ENCODE measurements at regions not wholly inside any gene's neighbourhood (a gene's known extent, or its start where the extent isn't known, plus 50 kb on each side); places are given as distances from the start of the nearest gene placed in this dataset.

- DNase-seq: no peak
Observed at GRCh38 chr2:190785334-190785733, 95.3 kb upstream of the GLS start.

DNA sequence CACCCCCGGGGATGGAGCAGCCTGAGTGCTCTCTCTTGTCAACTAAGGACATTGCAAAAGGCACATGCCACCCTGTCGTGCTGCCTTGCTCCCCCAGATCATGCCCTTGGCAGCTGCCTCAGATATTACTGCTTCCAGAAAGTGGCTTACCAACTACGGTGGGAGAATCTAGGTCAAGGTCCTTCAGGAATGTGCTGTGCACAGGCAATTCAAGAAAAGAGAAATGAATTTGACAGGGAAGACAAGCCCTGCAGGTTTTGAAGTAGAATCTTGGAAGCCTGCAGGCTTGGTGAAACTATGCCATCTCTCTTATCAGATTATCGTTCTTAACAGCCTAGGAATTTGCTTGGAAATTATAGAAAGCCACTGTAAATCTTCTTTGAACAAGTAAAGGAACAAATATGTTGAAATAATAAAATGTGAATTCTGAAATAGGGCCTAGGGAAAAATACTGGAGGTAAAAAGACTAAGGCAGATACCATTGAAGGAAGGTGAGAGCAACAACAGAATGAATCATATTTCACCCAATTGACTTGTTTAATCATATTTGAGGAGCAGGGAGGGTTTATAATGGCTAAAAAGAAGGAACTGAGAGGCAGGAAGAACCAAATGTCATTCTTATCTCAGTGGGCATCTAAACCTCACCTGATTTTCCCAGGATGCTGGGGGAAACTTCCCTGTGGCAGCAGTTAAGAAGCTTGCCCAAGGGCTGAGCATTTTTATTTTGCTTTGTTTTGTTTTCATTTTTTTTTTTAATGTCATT lies 94.0 kb upstream of the GLS start:
- no peak for DNase-seq

DNA sequence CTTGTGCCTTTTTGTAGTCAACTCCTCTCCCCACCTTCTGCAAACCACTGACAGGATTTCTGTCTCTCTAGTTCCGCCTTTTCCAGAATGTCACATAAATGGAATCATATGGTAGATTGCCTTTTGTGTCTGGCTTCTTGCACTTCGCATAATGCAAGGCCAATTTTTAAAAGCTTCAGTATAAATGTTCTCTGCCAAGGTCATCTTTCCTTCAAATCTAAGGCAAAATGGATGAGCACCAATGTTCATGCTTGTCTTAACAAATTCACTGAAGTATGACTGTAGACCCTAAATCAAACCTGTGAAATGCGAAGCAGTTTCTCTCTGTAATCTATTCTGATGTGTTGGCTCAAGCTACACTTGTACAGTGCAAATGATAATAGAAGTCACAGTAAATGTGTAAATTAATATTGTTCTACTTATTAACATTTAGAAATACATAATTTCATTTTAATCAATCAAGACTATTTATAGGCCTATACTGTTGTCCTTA lies 92.8 kb upstream of the GLS start:
- DNase-seq: no peak

- DNase-seq: no peak
Observed at GRCh38 chr2:190789074-190790004, 91.3 kb upstream of the GLS start.

DNA sequence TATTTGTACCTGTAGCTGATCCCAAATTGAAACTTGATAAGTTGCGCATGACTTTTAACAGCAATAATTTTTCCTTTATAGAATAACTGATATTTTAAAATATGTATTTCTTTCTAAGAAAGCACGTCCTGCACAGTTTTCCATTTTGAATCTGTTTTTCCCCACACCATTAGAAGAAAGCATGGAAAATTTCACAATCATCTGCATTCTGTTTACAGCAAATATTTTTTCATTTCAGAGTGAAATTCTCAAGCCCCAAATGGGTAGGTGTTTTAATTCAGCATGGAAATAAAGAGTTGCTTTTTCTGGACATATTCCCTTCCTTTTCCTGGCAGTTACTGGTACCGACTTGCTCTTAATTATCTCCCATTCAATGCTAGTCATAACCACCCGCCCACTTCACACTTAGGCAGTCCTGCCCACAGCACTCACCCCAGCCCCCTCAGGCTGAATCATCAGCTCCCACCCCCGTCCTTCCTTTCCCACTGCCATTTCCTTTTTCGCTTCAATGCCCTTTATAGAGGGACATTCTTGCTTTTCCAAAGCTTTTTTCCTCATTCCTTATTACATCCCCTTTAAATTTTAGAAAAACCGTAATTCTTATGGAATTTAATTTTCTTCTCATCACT lies 89.2 kb upstream of the GLS start:
- DNase-seq: peak; percentile 46

GRCh38 chr2:190791976-190792575 lies 88.5 kb upstream of the GLS start:
- DNase-seq: no peak

DNA sequence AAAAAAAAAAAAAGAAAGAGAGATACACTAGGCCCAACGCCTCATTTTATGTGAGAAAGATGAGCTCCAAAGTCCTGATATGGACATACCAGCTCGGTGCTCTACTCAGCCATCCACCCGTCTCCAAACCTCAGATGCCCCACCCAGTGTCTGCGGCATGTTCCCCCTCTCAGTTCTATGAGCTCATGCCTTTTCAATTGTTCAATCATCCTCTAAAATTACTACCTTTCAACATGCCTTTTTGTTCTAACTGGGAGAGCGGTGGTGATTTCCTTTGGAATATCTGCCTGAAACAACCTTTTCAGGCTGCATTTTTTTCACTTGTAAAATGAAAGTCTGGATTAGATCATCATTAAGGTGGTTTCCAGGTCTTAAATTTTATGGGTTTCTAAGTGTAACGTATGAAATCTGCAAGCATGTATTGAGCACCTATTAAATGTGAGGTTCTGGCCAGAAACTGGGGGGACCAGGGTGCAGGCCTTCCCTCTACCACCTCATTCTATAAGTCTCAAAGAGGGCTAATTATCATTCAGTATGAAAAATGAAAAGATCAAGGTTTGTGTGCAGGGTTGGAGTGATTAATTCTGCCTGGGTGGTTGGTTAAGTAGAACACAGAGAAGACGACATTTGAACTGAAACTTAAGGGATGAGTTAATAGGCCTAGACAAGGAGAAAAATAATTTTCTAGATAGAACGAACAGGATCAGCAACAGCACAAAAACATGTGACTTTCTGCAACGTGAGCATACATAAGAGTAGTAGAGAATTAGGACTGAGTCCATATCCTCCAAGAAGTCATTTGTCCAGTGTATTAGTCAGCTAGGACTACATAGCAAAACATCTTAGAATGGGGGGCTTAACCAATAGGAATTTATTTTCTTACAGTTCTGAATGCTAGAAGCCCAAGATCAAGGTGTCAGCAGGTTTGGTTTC lies 87.4 kb upstream of the GLS start:
- no peak for DNase-seq

DNA sequence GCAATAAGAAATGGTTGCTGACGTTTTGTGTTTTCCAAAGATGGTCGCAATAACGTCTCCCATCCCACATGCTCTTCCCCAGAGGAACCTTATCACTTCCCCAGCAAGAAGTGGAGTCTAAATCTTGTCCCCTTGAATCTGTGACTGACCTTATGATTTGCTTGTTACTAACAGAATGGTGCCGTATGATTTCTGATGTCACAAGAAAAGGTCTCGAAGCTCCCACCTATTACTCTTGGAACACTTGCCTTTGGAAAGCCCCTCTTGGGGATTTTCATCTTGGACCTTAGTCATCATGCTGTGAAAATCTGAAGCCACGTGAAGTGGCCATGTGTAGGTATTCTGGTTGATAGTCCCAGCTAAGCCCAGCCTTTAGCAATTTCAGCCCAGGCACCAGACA lies 86.2 kb upstream of the GLS start:
- no peak for DNase-seq

- DNase-seq: no peak
Observed at GRCh38 chr2:190794790-190795189, 85.8 kb upstream of the GLS start.

- no peak for DNase-seq
Observed at GRCh38 chr2:190795686-190796085, 84.9 kb upstream of the GLS start.

- no peak for DNase-seq
Observed at GRCh38 chr2:190799999-190800398, 80.6 kb upstream of the GLS start.

DNA sequence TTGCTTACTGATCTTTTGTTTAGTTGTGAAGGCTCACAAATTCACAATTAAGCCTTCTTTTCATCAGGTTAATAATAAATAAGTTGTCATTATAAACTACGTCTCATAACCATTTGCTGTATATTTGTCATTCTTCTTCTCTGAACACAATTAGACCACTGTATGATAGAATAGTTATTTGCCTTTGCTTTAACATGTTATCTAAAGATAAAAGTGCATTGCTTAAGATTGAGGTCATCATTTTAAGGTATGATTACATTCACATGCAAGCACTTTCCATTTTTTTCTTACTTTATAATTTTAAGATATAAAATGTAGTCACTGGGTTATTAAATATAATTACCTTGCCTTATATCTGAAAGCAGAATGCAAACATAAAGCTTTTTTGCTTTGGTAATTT lies 80.1 kb upstream of the GLS start:
- DNase-seq: no peak

DNA sequence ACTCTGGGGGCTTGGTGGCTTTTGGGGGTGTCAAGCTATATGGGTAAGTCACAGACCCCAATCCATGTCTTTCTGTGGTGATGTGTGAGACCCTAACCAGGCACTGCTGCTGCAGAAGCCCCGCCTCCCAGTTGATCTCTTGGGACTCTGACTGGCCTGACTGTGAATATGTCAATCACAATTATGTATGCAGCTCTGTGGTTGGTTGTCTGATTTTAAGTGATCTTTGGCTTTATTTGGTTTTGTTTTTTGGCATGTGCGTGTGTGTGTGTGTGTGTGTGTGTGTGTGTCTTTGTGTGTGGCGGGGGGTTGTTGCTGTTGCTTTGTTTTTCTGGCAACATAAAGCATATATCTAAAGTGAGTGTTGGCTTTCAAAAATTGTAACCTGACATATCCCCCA lies 78.5 kb upstream of the GLS start:
- no peak for DNase-seq

DNA sequence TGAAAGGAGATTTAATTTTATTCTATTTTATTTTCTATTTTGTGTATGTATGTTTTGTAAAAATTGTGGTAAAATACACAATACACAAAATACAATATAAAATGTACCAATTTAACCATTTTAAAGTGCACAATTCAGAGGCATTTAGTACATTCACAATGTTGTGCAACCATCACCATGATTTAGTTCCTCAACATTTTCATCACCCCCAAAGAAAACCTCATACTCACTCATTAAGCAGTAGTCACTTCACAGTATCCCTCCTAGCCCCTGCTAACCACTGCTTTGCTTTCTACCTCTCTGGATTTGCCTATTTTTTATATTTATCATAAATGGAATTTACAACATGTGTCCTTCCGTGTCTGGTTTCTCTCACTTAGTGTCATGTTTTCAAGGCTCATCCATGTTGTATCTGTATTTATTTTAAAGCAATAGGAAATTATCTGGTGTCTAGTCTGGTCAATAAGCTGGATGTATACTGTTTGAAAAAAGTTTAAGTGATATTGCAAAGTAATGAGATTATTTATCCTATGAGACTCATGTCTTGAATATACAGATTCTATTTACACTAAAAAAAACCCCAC lies 77.9 kb upstream of the GLS start:
- DNase-seq: no peak

- no peak for DNase-seq
Observed at GRCh38 chr2:190804182-190804795, 76.3 kb upstream of the GLS start.

DNA sequence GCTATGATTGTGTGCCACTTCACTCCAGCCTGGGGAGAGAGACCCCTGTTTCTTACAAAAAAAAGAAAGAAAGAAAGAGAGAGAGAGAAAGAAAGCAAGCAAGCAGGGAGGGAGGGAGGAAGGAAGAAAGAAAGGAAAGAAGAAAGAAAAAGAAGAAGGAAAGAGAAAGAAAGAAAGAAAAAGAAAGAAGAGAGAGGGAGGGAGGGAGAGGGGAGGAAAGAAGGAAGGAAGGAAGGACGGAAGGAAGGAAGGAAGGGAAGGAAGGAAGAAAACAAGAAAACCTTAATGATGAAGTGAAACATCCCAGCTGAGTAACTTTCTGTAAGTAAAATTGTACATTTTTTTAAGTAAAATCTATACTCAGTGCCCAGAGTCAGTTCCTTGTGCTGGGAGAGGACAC lies 75.5 kb upstream of the GLS start:
- DNase-seq: no peak

DNA sequence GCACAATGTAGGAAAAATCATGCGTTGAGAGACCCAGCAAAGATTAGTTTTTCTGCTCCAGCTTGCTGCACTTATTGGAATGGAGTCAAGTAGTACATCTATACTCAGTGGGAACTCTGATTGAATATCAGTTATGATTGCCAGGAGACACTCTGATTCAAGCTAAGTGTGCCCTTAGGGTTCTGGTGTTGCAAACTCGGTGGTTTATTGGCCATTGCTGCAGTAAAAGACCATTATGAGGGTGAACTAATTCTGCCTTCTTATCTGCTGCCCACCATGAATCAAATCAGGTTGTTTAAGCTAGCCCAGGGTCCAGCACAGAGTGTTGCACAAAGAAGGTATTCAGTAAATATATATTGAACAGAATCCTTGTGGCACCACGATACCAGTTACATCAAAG lies 74.8 kb upstream of the GLS start:
- DNase-seq: no peak

DNA sequence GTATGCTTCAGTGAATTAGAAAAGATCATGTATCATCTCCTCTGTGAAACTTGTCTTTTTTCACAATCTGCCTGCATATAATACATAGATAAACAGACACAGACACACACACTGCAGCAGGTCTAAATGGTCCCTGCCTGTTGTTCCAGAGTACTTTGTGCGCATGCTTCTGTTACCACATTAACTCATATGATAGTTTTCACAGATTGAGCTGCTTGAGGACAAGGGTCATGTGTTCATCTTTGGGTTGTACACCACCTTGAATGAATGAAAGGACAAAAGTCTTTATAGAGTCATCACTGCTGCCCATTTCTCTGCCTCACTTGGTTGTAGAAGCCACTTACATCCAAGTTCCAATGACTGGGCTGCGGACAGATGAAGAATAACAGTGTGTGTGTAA lies 72.7 kb upstream of the GLS start:
- DNase-seq: no peak

DNA sequence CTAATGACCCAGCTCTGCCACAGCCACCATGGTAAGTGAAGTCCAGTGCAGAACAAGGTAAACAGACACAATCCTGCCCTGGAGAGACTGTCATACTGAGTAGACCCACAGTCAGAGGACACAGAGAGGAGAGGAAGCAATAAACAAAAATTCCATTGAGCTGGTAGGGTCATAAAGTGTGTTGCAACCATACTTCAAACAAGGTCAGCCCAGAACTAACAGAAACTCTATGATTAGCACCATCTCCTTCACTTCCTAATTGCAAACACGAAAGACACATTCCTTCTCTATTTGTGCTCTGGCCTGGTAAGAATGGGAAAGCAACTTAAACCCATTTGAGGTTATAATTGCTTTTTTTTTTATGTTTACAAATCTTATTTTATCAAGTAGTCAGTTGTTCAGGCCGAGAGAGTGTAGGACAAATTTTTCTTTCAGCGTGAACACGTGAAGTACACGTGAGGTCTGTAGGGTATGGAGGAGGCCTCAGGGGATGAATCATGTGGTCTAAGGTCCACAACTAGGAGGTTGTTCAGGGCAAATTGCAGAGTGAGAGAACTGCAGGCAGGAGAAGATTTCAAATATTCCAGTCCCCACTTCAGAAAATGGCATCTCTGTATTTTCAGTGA lies 71.4 kb upstream of the GLS start:
- DNase-seq: no peak

DNA sequence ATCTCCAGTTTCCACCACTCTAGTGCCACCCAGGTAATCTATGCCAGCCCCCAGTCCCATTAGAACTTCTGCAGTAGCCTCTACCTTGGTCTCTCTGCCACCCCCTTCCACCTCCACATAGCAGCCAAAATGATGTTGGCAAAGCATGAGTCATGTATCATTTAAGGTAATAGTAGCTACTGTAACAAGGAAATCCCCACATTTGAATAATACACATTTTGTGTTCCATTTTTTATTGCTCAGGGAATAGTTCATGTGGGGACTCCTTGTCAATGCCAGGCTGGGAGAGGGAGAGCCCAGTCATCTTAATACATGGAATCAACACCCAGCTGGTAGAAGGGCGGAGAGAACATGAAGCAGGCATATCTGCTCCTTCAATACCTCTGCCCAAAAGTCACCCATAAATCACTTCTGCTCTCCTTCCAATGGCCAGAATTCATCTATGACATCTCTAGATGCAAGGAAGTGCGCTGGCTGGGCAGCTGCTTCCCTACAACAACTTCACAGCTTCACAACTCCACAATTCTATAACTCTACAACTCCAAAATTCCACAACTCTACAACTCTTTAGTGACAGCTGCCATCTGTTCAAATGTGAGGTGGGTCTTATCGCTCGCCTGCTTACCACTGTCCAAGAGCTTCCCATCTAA lies 70.6 kb upstream of the GLS start:
- DNase-seq: no peak
